ENCODE measurements at regions not wholly inside any gene's neighbourhood (a gene's known extent, or its start where the extent isn't known, plus 50 kb on each side); places are given as distances from the start of the nearest gene placed in this dataset.

GRCh38 chr12:63018273-63018672 is 83.3 kb upstream of the PPM1H start:
- TF ChIP-seq, protein P1, sequence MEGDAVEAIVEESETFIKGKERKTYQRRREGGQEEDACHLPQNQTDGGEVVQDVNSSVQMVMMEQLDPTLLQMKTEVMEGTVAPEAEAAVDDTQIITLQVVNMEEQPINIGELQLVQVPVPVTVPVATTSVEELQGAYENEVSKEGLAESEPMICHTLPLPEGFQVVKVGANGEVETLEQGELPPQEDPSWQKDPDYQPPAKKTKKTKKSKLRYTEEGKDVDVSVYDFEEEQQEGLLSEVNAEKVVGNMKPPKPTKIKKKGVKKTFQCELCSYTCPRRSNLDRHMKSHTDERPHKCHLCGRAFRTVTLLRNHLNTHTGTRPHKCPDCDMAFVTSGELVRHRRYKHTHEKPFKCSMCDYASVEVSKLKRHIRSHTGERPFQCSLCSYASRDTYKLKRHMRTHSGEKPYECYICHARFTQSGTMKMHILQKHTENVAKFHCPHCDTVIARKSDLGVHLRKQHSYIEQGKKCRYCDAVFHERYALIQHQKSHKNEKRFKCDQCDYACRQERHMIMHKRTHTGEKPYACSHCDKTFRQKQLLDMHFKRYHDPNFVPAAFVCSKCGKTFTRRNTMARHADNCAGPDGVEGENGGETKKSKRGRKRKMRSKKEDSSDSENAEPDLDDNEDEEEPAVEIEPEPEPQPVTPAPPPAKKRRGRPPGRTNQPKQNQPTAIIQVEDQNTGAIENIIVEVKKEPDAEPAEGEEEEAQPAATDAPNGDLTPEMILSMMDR (IDR thresholded peaks at IDR 0.05 in 8 of 11, conservative IDR thresholded peaks at IDR 0.05 in 3 of 11), result no peak
- TF ChIP-seq POLR2AphosphoS5 (IDR thresholded peaks at IDR 0.05) (no peak), POLR2A (IDR thresholded peaks at IDR 0.05) (no peak)

Measured in spleen (tissue), 7 donors.